Neural cell (in vitro differentiated cells): ENCODE measurements at regions not wholly inside any gene's neighbourhood (a gene's known extent, or its start where the extent isn't known, plus 50 kb on each side); places are given as distances from the start of the nearest gene placed in this dataset.

Experiments
- EZH2 ChIP-seq: fragments of 200-600, 300-800 bp; shearing (Covaris generic), sonication (generic); IDR thresholded peaks from 2 replicates; pipeline ENCODE4 v1.6.1; 2014; ENCODE audit warnings: antibody characterized with exemption, low read length, borderline replicate concordance, mild to moderate bottlenecking; ENCODE audit not compliant: insufficient read depth, poor library complexity, severe bottlenecking
- MXI1 ChIP-seq: fragments of 450-650 bp; conservative IDR thresholded peaks from 2 replicates; pipeline ENCODE4 v1.6.1; 2014; ENCODE audit warnings: antibody characterized with exemption, mild to moderate bottlenecking; ENCODE audit not compliant: poor library complexity, severe bottlenecking

GRCh38 chr1:4108331-4108730 is 208.3 kb upstream of the C1orf174 start:
- TF ChIP-seq MXI1 (no peak), EZH2 (no peak)
